ENCODE measurements at regions not wholly inside any gene's neighbourhood (a gene's known extent, or its start where the extent isn't known, plus 50 kb on each side); places are given as distances from the start of the nearest gene placed in this dataset.

DNA sequence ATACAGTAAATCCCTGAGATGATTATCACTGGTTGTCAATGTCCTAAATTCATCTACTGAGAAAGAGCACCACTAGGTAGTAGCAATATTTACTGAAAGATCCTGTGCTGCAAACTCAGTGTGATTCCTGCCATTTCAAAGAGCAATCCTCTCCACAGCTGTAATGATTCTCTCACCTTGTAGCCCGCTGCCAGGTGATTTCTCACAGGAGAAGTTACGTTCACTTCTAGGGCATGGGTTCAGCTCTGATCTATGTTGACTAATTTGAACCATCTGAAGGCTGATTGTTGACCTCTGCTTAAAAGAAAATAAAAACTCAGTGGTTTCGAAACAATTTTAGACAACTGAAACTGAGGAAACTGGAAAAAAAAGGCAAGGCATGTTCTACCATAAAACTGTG is 197.0 kb downstream of the FAT4 start:
- TF ChIP-seq, protein P1, sequence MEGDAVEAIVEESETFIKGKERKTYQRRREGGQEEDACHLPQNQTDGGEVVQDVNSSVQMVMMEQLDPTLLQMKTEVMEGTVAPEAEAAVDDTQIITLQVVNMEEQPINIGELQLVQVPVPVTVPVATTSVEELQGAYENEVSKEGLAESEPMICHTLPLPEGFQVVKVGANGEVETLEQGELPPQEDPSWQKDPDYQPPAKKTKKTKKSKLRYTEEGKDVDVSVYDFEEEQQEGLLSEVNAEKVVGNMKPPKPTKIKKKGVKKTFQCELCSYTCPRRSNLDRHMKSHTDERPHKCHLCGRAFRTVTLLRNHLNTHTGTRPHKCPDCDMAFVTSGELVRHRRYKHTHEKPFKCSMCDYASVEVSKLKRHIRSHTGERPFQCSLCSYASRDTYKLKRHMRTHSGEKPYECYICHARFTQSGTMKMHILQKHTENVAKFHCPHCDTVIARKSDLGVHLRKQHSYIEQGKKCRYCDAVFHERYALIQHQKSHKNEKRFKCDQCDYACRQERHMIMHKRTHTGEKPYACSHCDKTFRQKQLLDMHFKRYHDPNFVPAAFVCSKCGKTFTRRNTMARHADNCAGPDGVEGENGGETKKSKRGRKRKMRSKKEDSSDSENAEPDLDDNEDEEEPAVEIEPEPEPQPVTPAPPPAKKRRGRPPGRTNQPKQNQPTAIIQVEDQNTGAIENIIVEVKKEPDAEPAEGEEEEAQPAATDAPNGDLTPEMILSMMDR (IDR thresholded peaks at IDR 0.05) = no peak

DNA sequence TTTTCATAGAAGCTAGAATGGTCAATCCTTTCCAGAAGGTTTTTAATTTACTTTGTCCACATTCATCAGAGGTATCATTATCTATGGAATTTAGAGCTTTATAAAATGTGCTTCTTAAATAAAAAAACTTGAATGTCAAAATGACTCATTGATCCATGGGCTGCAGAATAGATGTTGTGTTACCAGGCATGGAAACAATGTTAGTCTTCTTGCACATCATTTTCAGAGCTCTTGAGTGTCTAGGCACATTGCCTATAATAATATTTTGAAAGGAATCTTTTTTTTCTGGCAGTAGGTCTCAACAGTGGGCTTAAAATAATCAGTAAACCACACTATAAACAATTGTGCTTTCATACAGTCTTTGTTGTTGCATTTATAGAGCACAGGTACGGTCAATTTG is 200.3 kb downstream of the FAT4 start:
- TF ChIP-seq, protein P1 (IDR thresholded peaks at IDR 0.05) = no peak

DNA sequence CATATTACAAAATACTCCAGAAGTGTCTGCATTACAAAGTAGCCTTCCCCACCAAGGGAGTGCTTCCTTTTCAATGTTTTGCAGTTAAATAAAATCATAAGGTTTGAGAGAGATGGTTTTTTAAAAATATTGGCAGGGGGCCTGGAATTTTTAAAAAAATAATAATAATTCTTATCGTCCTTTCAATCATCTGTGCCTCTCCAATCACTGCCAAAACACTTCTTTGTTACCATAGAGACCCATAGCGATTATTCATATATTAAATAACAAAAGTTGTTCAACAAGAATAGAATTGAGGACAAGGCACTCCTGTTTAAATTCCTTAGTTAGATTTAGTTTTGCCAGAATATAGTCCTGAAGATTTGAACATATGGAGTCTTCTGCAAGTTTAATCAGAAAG is 203.1 kb downstream of the FAT4 start:
- TF ChIP-seq, protein P1 (IDR thresholded peaks at IDR 0.05) = no peak

DNA sequence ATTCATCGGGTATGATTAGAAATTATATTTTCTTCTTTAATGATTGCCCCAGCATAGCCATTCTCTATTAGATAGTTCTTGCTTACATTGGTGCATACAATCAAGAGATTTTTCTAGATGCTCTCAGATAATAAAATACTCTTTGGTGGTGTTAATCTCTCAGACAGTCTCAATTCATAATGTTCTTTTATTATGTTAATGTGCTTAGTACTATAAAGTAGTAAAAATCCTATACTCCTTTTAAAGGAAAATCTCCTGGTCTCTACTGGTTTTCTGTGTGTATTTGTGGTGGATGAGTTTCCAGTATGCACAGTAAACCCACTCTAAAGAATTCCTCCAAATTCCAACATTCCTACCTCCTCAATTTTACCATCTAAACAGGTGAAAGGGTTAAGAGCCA is 203.5 kb downstream of the FAT4 start:
- TF ChIP-seq, protein P1 (IDR thresholded peaks at IDR 0.05) = no peak

DNA sequence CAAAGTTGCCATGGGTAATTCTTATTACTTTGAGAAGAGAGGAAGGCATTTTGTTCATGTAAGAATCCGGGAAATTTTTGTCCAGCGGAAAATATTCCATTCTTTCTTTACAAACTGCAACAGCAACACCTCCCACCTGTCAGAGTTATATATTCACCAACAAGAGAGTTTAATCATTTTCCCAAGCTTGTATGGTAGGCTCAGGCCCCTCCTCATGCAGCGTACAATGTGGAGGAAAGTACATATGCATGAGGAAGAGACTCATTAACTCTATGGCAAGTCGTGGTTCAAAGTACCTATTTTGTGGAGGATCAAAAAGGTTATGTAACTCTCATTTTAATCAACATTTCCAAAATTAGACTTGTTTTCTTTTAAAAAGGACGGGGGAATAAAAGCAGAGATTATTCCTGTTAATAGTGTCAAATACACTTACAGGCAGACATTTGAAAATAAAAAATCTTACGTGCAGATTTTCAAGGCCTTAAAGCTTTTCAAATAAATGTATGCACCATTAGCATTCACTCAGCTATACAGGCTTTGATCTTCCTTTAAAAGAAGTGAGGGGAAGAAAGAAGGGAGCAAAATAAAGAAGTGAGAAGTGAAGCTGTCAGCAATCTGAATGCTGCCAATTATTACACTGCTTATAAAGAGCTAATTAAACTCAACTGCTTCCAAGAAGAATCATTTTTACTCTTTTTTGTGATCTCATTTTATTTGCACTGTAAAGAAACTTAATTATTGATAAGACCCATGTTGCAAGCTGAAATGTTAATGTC is 204.8 kb downstream of the FAT4 start:
- TF ChIP-seq, protein P1 (IDR thresholded peaks at IDR 0.05) = no peak

DNA sequence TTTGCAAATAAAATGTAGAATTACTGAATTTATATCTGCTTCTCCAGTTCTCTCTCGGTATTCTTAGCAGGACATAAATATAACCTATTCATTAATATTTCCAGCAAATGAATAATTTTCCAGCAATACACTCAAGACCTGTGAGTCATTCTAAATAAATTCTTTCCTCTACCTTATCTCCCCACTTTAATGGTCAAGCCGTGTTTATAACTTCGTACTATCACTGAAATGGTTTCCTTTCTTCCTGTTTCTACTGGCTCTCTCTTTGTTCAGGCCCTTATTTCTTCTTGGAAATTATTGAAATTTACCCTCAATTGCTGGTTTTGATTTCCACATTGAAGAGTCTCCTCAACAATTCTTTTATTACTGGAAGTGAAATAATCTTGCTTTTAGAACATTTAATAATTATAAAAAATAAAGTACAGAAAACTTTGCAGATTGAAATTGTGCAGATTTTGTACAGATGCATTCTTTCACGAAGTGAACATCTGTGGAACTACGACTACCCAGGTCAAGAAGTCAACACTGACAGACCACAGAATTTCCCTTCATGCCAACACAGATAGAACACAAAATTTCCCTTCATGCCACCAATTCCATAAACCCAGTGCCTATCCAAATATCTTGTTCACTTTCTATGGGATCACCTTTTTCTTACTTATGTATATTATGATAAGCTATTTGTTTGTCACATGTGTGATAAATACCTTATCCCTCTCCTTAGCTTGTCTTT is 205.7 kb downstream of the FAT4 start:
- TF ChIP-seq, protein P1 (IDR thresholded peaks at IDR 0.05) = no peak

DNA sequence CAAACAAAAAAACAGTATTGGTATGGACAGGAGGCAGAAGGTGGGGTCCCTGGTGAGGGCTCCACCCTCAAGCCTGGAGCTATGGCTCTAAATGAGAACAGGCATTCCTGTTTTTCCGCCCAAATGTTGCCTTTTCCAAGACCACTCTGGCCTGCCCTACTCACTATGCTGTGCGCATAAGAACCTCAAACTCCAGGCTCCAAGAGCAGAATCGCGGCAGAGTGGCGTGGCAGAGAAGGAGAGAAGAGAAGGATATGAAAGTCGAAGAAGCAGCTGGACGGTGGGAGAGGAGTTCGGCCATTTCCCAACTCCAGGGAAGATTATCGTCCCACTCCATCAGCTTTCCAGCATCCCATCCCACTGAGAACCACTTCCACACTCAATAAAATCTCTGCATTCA is 207.8 kb downstream of the FAT4 start:
- TF ChIP-seq, protein P1 (IDR thresholded peaks at IDR 0.05) = no peak
